T-cell (primary cell): ENCODE measurements at regions not wholly inside any gene's neighbourhood (a gene's known extent, or its start where the extent isn't known, plus 50 kb on each side); places are given as distances from the start of the nearest gene placed in this dataset.

Experiments used
- ATAC-seq, 4 experiments: fragments of 200-7000 bp in 3 of 4; fragments of 150-1000 bp in 1 of 4; cut with Tn5 transposase; replicated peaks in 1 of 4; 1 replicate in 3 of 4; 2 replicates in 1 of 4; pipeline ENCODE4 v1.10.0; 2021; ENCODE audit warnings: moderate library complexity in 3 of 4, mild to moderate bottlenecking in 2 of 4, moderate number of reproducible peaks in 1 of 4
- CTCF ChIA-PET, 2 donors: fragments of 300-600 bp; sonication (Branson Sonifier 250); formaldehyde crosslinking; loops; one replicate each; lab custom pipeline; 2022; ENCODE audit warnings: antibody characterized with exemption in 2 of 2; lab: Charles Lee
- POLR2A ChIA-PET, 2 donors: fragments of 300-600 bp; sonication (Branson Sonifier 250); formaldehyde crosslinking; loops; one replicate each; lab custom pipeline; 2022; ENCODE audit warnings: antibody characterized with exemption in 2 of 2; lab: Charles Lee
- DNase-seq, 35 experiments: peaks; one replicate each; pipeline versions ENCODE4 v3.0.0 to v3.0.0-alpha.2; 2013 to 2023
- H3K27ac ChIP-seq: one replicate; pipeline ENCODE4 v1.5.1; 2013; ENCODE audit warnings: low read length
- H3K27me3 ChIP-seq, 2 experiments: replicated peaks in 1 of 2; 1 replicate in 1 of 2; 2 replicates in 1 of 2; pipeline versions ENCODE4 v1.6.1 to v1.7.0; 2013; ENCODE audit warnings: low read length in 1 of 2, mixed read lengths in 1 of 2; ENCODE audit not compliant: control insufficient read depth in 2 of 2, insufficient read depth in 2 of 2; ENCODE audit errors: extremely low read depth in 1 of 2
- H3K36me3 ChIP-seq, 2 donors: 1 replicate in 1 of 2; 2 replicates in 1 of 2; pipeline versions ENCODE4 v1.6.1 to v1.7.0; 2013; ENCODE audit warnings: low read length in 1 of 2; ENCODE audit not compliant: control insufficient read depth in 2 of 2, insufficient read depth in 1 of 2; ENCODE audit errors: extremely low read depth in 1 of 2
- H3K4me1 ChIP-seq, 2 experiments: 1 replicate in 1 of 2; 2 replicates in 1 of 2; pipeline versions ENCODE4 v1.6.1 to v1.7.0; 2013; ENCODE audit warnings: low read length in 2 of 2, mixed read lengths in 1 of 2; ENCODE audit not compliant: insufficient read depth in 2 of 2, control insufficient read depth in 1 of 2; ENCODE audit errors: extremely low read depth in 1 of 2
- H3K4me3 ChIP-seq, 2 donors: 1 replicate in 1 of 2; 2 replicates in 1 of 2; pipeline versions ENCODE4 v1.5.1 to v1.7.0; 2013; ENCODE audit warnings: mild to moderate bottlenecking in 2 of 2, low read length in 1 of 2, moderate library complexity in 1 of 2; ENCODE audit not compliant: control insufficient read depth in 1 of 2; ENCODE audit errors: extremely low read depth in 1 of 2
- H3K9me3 ChIP-seq: 2 replicates; pipeline ENCODE4 v1.7.0; 2013
- H3K27ac Mint-ChIP-seq, 2 donors: one replicate each; pipeline ENCODE4 v1.8.0; 2020 to 2021; ENCODE audit warnings: mild to moderate bottlenecking in 2 of 2, mixed read lengths in 2 of 2
- H3K27me3 Mint-ChIP-seq, 2 donors: one replicate each; pipeline ENCODE4 v1.8.0; 2021 to 2022; ENCODE audit warnings: mixed read lengths in 2 of 2
- H3K36me3 Mint-ChIP-seq: one replicate; pipeline ENCODE4 v1.8.0; 2021; ENCODE audit warnings: mixed read lengths
- H3K4me1 Mint-ChIP-seq, 3 donors: one replicate each; pipeline ENCODE4 v1.8.0; 2020 to 2022; ENCODE audit warnings: mixed read lengths in 3 of 3, mild to moderate bottlenecking in 1 of 3
- H3K4me3 Mint-ChIP-seq, 3 donors: one replicate each; pipeline ENCODE4 v1.8.0; 2020 to 2022; ENCODE audit warnings: mild to moderate bottlenecking in 3 of 3, mixed read lengths in 3 of 3, moderate library complexity in 3 of 3
- H3K9me3 Mint-ChIP-seq, 3 donors: one replicate each; pipeline ENCODE4 v1.8.0; 2020 to 2022; ENCODE audit warnings: mixed read lengths in 3 of 3
- WGBS: methylation state at CpG from one replicate; pipeline ENCODE4 v1.1.5; 2013; ENCODE audit warnings: missing lambda C conversion rate; ENCODE audit not compliant: insufficient coverage; 5-methylcytosine and 5-hydroxymethylcytosine counted together

DNA sequence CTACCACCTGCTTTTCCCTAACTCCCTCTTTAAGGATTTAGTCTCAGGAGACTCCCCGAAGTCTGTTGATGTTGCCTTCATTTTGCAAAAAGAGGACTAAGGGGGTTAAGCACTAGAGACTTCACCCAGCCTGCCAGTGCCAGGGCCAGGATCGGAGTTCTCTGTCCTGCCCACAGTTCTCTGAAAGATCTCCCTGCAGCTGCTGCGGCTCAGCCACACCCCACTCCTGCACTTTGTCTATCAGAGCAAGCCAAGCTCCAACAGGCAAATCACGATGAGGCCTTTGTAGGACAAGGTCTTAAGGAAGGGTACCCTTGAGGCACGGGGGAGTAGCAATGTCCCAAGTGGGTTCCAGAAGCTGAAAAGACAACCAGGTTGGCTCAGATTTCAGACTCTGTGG, 148.8 kb upstream of the EGLN3 start:
- 73% methylated on average over 3 of the region's 5 CpGs for WGBS
- Mint-ChIP-seq H3K36me3 (no peaks in the 10 kb centered on the region), H3K9me3 (no peaks in the 10 kb centered on the region), H3K4me3 (no peak overlapping the region), H3K27ac (no peak overlapping the region), H3K4me1 (peaks cover under 1 to 8% (median 4%) of the 10 kb centered on the region in 3 donors), H3K27me3 (no peaks in the 10 kb centered on the region)
- CTCF ChIA-PET: no interaction called here
- H3K4me3 ChIP-seq: no peak overlapping the region
- H3K36me3 ChIP-seq: no peaks in the 10 kb centered on the region
- POLR2A ChIA-PET: no interaction called here
- H3K9me3 ChIP-seq: no peaks in the 10 kb centered on the region
- H3K4me1 ChIP-seq: no peaks in the 10 kb centered on the region
- ATAC-seq (no peak), DNase-seq (no peak)
- no peak overlapping the region for H3K27ac ChIP-seq
- no peaks in the 10 kb centered on the region for H3K27me3 ChIP-seq

DNA sequence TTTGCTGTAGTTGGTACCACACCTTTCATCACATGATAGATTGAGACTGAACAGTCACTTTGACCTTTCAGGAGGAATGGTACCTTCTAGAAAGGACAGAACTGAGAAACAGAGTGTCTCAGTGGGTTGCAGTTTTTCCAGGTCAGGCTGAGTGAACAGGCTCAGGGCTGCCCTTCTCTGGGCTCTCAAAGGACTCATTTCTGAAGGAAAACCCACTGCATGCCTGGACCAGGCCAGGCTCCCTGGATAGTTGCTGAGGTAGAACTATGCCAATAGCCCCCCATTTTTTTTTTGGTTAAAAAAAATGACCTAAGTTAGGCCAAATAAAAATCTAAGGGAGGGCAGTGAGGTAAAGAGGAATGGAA, 148.1 kb upstream of the EGLN3 start:
- no peak overlapping the region for H3K27ac ChIP-seq
- Mint-ChIP-seq H3K4me3 (no peak overlapping the region), H3K27me3 (no peaks in the 10 kb centered on the region), H3K27ac (no peak overlapping the region), H3K9me3 (no peaks in the 10 kb centered on the region), H3K4me1 (peaks cover 7 to 14% (median 9%) of the 10 kb centered on the region in 3 donors), H3K36me3 (no peaks in the 10 kb centered on the region)
- DNase-seq (no peak), ATAC-seq (no peak)
- H3K9me3 ChIP-seq: no peaks in the 10 kb centered on the region
- H3K36me3 ChIP-seq: no peaks in the 10 kb centered on the region
- H3K27me3 ChIP-seq: no peaks in the 10 kb centered on the region
- no peak overlapping the region for H3K4me3 ChIP-seq
- CTCF ChIA-PET: interaction anchor here (0.6 to 1.7 kb wide), 9 partner anchors 203 to 279 kb away, joined by 3 to 11 read pairs (median 6); no protein-coding TSS in a partner anchor
- H3K4me1 ChIP-seq: peaks cover 0 to 1% of the 10 kb centered on the region in 2 experiments
- POLR2A ChIA-PET: no interaction called here

DNA sequence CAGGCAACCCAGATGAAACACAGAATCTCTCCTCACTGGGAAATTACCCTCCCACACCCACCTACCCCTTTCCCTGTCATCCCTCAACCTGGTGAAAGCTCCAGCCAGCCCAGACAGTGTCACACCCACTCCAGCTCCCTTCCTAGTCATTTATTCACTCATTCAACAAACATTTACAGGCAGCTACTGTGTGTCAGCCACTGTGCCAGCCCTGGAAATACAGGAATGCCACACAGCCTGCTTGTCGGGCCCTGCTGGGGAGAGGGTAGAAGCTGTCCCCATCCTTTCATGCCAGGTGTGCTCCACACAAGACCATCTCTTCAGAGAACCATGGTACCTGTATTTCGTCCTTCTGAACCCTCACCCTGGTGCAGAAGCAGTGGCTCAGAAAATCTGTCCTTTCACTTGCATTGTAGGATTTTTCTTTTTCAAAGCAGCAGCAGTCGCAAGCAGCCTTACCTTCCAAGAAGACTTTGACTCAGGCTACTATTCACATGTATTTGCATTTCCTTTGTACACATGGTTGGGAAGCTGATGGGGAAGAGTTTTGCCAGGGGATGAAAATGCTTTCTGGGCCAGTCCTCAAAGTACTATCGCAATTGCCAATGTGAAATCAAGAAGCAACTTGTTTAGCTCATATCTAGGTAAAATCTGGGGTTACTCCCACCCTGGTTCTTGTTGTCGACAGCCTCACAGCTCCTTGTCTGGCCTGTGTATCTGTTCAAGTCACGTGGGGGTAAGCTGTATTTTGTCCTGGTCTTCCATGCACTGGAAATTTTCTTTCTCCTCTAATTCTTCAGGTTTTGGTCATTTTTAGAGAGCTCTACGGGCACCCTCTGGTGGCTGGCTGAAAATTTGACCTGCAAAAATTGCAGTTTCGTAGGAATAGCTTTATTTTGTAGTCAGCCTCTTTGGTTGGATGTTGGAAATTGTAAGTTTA, 147.4 kb upstream of the EGLN3 start:
- WGBS: 78% methylated on average over 3 of the region's 8 CpGs
- ChIA-PET CTCF (interaction anchor here (0.6 to 2.4 kb wide), 11 partner anchors 174 to 279 kb away, joined by 3 to 11 read pairs (median 6); no protein-coding TSS in a partner anchor), POLR2A (no interaction called here)
- H3K4me3 ChIP-seq: no peak overlapping the region
- Mint-ChIP-seq H3K27me3 (no peaks in the 10 kb centered on the region), H3K36me3 (no peaks in the 10 kb centered on the region), H3K4me3 (no peak overlapping the region), H3K4me1 (peaks cover 12 to 20% (median 14%) of the 10 kb centered on the region in 3 donors), H3K27ac (no peak overlapping the region), H3K9me3 (no peaks in the 10 kb centered on the region)
- H3K9me3 ChIP-seq: no peaks in the 10 kb centered on the region
- H3K27ac ChIP-seq: no peak overlapping the region
- no peaks in the 10 kb centered on the region for H3K36me3 ChIP-seq
- DNase-seq (peak in 5 of 35 experiments; percentile 1 to 25 (median 7)), ATAC-seq (no peak)
- H3K4me1 ChIP-seq: peaks cover 0 to 2% of the 10 kb centered on the region in 2 experiments
- H3K27me3 ChIP-seq: no peaks in the 10 kb centered on the region

DNA sequence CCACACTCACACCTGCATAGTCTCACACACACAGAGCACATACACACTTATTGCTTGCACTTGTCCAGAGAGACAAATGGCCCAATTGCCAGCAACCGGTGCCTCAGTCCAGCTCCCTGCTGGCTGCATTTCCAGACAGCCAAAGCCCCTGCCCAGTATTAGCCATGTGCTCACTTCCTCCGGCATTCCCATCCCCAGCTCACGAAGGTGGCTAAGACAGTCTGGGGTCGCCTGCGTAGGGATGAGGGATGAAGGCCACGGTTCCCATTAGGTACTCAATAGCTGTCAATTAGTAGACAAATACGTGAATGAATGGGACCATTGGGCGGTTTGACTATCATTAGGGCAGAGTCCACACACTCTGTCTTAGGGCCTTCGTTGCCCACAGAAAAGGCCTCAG, 146.8 kb upstream of the EGLN3 start:
- Histone ChIP-seq H3K9me3 (no peaks in the 10 kb centered on the region), H3K4me3 (no peak overlapping the region), H3K4me1 (peaks cover 0 to 2% of the 10 kb centered on the region in 2 experiments), H3K27me3 (no peaks in the 10 kb centered on the region), H3K27ac (no peak overlapping the region), H3K36me3 (no peaks in the 10 kb centered on the region)
- Mint-ChIP-seq H3K27me3 (no peaks in the 10 kb centered on the region), H3K36me3 (no peaks in the 10 kb centered on the region), H3K27ac (no peak overlapping the region), H3K4me3 (no peak overlapping the region), H3K4me1 (peaks cover 12 to 20% (median 14%) of the 10 kb centered on the region in 3 donors), H3K9me3 (no peaks in the 10 kb centered on the region)
- no peak for ATAC-seq
- 91% methylated on average over 9 of the region's 9 CpGs for WGBS
- no peak for DNase-seq
- ChIA-PET CTCF (interaction anchor here in 1 of 2 donors (1.4 to 2.4 kb wide), 3 partner anchors 249 to 257 kb away, joined by 5 to 8 read pairs (median 7); no protein-coding TSS in a partner anchor), POLR2A (no interaction called here)

DNA sequence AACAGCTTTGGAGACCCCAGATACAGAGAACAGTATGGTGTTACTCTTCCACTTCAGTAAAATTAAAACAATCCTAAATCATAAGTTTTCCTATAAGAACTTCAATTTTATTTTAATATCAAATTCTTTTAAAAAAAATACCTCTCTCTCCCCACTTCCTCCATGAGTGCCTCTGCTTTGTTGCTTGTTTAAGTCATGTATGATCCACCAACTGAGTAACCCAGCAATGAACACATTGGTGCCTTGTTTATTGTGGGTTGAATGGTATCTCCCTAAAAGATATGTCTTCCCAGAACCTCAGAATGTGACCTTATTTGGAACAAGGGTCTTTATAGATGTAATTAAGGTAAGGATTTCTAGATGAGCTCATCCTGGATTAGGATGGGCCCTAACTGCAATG, 143.5 kb upstream of the EGLN3 start:
- no peak for ATAC-seq
- no peaks in the 10 kb centered on the region for H3K27me3 Mint-ChIP-seq
- CTCF ChIA-PET: no interaction called here
- peaks cover 12 to 20% (median 14%) of the 10 kb centered on the region in 3 donors for H3K4me1 Mint-ChIP-seq
- Histone ChIP-seq H3K4me3 (no peak overlapping the region), H3K27me3 (no peaks in the 10 kb centered on the region), H3K36me3 (no peaks in the 10 kb centered on the region), H3K9me3 (no peaks in the 10 kb centered on the region), H3K27ac (no peak overlapping the region), H3K4me1 (peaks cover 0 to 2% of the 10 kb centered on the region in 2 experiments)
- no peak for DNase-seq
- H3K36me3 Mint-ChIP-seq: no peaks in the 10 kb centered on the region
- POLR2A ChIA-PET: no interaction called here
- H3K4me3 Mint-ChIP-seq: no peak overlapping the region
- H3K9me3 Mint-ChIP-seq: no peaks in the 10 kb centered on the region
- H3K27ac Mint-ChIP-seq: peak overlapping the region; percentile 8 to 34

DNA sequence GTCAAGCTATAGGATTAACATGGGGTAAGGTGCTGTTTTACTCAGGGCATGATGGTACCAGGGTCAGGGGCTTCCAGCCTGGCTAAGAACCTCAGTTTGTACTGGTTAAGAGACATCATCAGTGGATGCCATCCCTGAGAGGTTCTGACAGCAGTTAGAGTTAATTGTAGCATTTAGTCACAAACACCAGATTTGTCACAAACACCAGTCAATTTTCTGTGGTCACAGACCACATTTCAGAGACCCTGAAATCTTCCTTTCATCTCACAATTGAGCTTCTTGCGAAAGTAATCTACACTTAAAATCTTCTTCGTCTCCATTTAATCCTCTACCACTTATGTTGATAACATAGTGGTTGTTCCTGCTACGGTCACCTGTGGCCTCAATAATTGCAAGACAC, 143.0 kb upstream of the EGLN3 start:
- Mint-ChIP-seq H3K4me3 (no peak overlapping the region), H3K4me1 (peaks cover 12 to 20% (median 14%) of the 10 kb centered on the region in 3 donors), H3K27ac (peak overlapping the region; percentile 8 to 34), H3K27me3 (no peaks in the 10 kb centered on the region), H3K36me3 (no peaks in the 10 kb centered on the region), H3K9me3 (no peaks in the 10 kb centered on the region)
- ChIA-PET CTCF (no interaction called here), POLR2A (no interaction called here)
- no peaks in the 10 kb centered on the region for H3K9me3 ChIP-seq
- no peaks in the 10 kb centered on the region for H3K36me3 ChIP-seq
- DNase-seq (no peak), ATAC-seq (peak in 2 of 4 experiments; percentile 45 to 52)
- H3K27ac ChIP-seq: no peak overlapping the region
- no peaks in the 10 kb centered on the region for H3K27me3 ChIP-seq
- WGBS: no CpG with 5 or more reads among the region's 3 CpGs
- peaks cover 0 to 2% of the 10 kb centered on the region in 2 experiments for H3K4me1 ChIP-seq
- H3K4me3 ChIP-seq: no peak overlapping the region
